ENCODE measurements at regions not wholly inside any gene's neighbourhood (a gene's known extent, or its start where the extent isn't known, plus 50 kb on each side); places are given as distances from the start of the nearest gene placed in this dataset.

- Histone ChIP-seq H3K27me3 (replicated peaks) (no peaks in the 10 kb centered on the region), H3K4me3 (ENCODE audit: low read depth, low read length) (no peak overlapping the region), H3K27ac (no peak overlapping the region), H3K36me3 (replicated peaks) (no peaks in the 10 kb centered on the region)
- no peak for DNase-seq
- in situ Hi-C loops (cut with HindIII; ENCODE audit: low pct_ligation_motif_present, low sequenced_read_pairs): no loop called here
- no peak for TF ChIP-seq CTCF (IDR thresholded peaks at IDR 0.05; ENCODE audit: low read depth, low read length, missing control alignments)
Observed at GRCh38 chr13:47087241-47087640, 190.4 kb upstream of the HTR2A start.

DNA sequence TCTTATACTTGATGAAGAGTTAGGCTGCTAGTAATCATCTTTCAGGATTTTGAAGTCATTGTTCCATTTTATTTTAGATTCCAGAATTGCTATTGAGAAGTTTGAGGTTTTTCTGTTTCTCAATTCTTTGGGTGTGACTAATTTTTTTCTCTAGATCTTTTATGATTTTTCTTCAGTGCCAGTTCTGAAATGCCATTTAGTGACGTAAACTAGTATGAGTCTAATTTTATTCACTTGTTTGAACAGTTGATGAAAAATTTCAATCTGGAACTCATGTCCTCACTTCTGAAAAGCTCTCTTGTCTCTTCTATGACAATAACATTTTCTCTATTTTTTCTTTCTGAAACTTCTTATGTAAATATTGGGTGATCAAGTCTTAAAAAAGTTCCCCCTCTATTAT lies 188.5 kb upstream of the HTR2A start:
- Histone ChIP-seq H3K27me3 (replicated peaks) (no peaks in the 10 kb centered on the region), H3K27ac (no peak overlapping the region), H3K4me3 (ENCODE audit: low read depth, low read length) (no peak overlapping the region), H3K36me3 (replicated peaks) (no peaks in the 10 kb centered on the region)
- in situ Hi-C loops (cut with HindIII; ENCODE audit: low pct_ligation_motif_present, low sequenced_read_pairs): no loop called here
- no peak for TF ChIP-seq CTCF (IDR thresholded peaks at IDR 0.05; ENCODE audit: low read depth, low read length, missing control alignments)
- no peak for DNase-seq

DNA sequence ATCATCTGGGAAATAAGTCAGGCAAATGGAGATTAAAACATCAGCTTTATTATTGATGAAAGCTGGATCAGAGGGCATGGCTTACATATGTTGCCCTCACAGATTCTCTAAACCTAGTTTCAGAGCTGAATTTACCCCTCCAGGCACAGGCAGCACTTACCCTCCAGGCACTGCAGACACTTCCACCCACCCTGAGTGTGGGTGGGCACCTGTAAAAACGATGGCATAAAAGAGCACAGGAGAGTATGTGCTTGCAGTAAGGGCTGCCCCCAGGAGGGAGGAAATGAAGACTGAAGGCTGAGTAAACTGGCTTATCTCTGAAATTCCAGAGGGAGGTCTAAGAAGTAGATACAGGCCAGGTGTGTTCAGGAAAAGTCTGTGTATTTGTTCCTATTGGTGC lies 185.0 kb upstream of the HTR2A start:
- DNase-seq: no peak
- H3K27ac ChIP-seq: no peak overlapping the region
- no peak for TF ChIP-seq CTCF (IDR thresholded peaks at IDR 0.05; ENCODE audit: low read depth, low read length, missing control alignments)
- no peak overlapping the region for H3K4me3 ChIP-seq (ENCODE audit: low read depth, low read length)
- no peaks in the 10 kb centered on the region for H3K36me3 ChIP-seq (replicated peaks)
- in situ Hi-C loops (cut with HindIII; ENCODE audit: low pct_ligation_motif_present, low sequenced_read_pairs): no loop called here
- H3K27me3 ChIP-seq (replicated peaks): no peaks in the 10 kb centered on the region

DNA sequence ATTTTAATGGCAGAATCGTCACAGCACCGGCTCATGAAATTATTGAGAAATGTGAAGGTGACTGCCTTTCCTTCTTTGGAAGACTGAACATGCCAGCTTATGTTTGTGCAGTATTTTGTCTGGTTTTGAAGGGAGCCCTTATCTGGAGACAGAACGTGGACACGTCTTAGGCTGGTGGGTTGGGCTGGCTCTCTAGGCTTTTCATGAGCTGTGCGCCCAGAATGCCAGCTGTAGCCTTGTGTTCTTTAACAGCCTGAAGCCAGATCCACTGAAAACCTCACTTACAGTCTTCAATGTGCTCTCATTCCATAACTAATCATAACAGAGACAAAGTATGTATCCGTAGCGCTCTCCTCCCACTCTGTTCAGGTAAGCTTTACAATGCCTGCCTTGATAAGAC lies 184.4 kb upstream of the HTR2A start:
- Histone ChIP-seq H3K27ac (no peak overlapping the region), H3K27me3 (replicated peaks) (no peaks in the 10 kb centered on the region), H3K36me3 (replicated peaks) (no peaks in the 10 kb centered on the region), H3K4me3 (ENCODE audit: low read depth, low read length) (no peak overlapping the region)
- TF ChIP-seq CTCF (IDR thresholded peaks at IDR 0.05; ENCODE audit: low read depth, low read length, missing control alignments): no peak
- in situ Hi-C loops (cut with HindIII; ENCODE audit: low pct_ligation_motif_present, low sequenced_read_pairs): no loop called here
- no peak for DNase-seq

- Histone ChIP-seq H3K36me3 (replicated peaks) (no peaks in the 10 kb centered on the region), H3K4me3 (ENCODE audit: low read depth, low read length) (no peak overlapping the region), H3K27ac (no peak overlapping the region), H3K27me3 (replicated peaks) (no peaks in the 10 kb centered on the region)
- no peak for TF ChIP-seq CTCF (IDR thresholded peaks at IDR 0.05; ENCODE audit: low read depth, low read length, missing control alignments)
- DNase-seq: no peak
- in situ Hi-C loops (cut with HindIII; ENCODE audit: low pct_ligation_motif_present, low sequenced_read_pairs): no loop called here
Observed at GRCh38 chr13:47080621-47081020, 183.8 kb upstream of the HTR2A start.

GRCh38 chr13:47076500-47076899 lies 179.6 kb upstream of the HTR2A start:
- no peak for TF ChIP-seq CTCF (IDR thresholded peaks at IDR 0.05; ENCODE audit: low read depth, low read length, missing control alignments)
- no peaks in the 10 kb centered on the region for H3K27me3 ChIP-seq (replicated peaks)
- in situ Hi-C loops (cut with HindIII; ENCODE audit: low pct_ligation_motif_present, low sequenced_read_pairs): no loop called here
- no peak overlapping the region for H3K4me3 ChIP-seq (ENCODE audit: low read depth, low read length)
- no peaks in the 10 kb centered on the region for H3K36me3 ChIP-seq (replicated peaks)
- DNase-seq: no peak
- no peak overlapping the region for H3K27ac ChIP-seq
